SK-N-SH treated with all-trans-retinoic acid at 6 μM for 48 hours (cell line): ENCODE measurements at regions not wholly inside any gene's neighbourhood (a gene's known extent, or its start where the extent isn't known, plus 50 kb on each side); places are given as distances from the start of the nearest gene placed in this dataset.

Source experiments
- ISL1 ChIP-seq: fragments of 250-450 bp; sonication (Bioruptor Pico); IDR thresholded peaks from 2 replicates; pipeline ENCODE4 v2.1.2; 2022; ENCODE audit warnings: mild to moderate bottlenecking, moderate library complexity
- TCF4 ChIP-seq: fragments of 250-450 bp; sonication (Bioruptor Pico); IDR thresholded peaks from 2 replicates; pipeline ENCODE4 v1.8.0; 2021; ENCODE audit warnings: mild to moderate bottlenecking, moderate library complexity, borderline replicate concordance

- TF ChIP-seq ISL1 (CRISPR knock-in tag) (no peak), TCF4 (CRISPR knock-in tag) (no peak)
Observed at GRCh38 chr6:66376001-66376400, 669.0 kb upstream of the EYS start.
